H1 (cell line): ENCODE measurements at regions not wholly inside any gene's neighbourhood (a gene's known extent, or its start where the extent isn't known, plus 50 kb on each side); places are given as distances from the start of the nearest gene placed in this dataset.

Source experiments
- CTCF ChIA-PET: fragments of 300-600 bp; sonication (Branson Sonifier 250); formaldehyde crosslinking; loops from one replicate; lab custom pipeline; 2021; ENCODE audit not compliant: partially characterized antibody; lab: Charles Lee
- POLR2A ChIA-PET: fragments of 300-600 bp; sonication (Branson Sonifier 250); formaldehyde crosslinking; loops from one replicate; lab custom pipeline; 2021; ENCODE audit warnings: inconsistent platforms; ENCODE audit not compliant: partially characterized antibody; lab: Charles Lee
- DNase-seq, 2 experiments: peaks; one replicate each; pipeline versions ENCODE4 v3.0.0 to v3.0.0-alpha.2; 2010 to 2022; ENCODE audit warnings: low spot score in 2 of 2, low read depth in 1 of 2, mixed read lengths in 1 of 2
- FAIRE-seq: peaks from 2 replicates; lab custom pipeline; 2011; peaks lifted over from hg19 to GRCh38; lab: Jason Lieb, UNC
- H2AFZ ChIP-seq: 2 replicates; pipeline ENCODE4 v1.8.1; 2012; ENCODE audit warnings: low read length, inconsistent platforms
- H2AK5ac ChIP-seq: 2 replicates; pipeline ENCODE4 v1.6.1; 2013; ENCODE audit warnings: low read depth, low read length
- H2BK120ac ChIP-seq: replicated peaks from 2 replicates; pipeline ENCODE3; 2013; ENCODE audit warnings: low read depth, low read length, inconsistent platforms
- H2BK12ac ChIP-seq: 2 replicates; pipeline ENCODE4 v1.6.1; 2013; ENCODE audit warnings: low read depth, low read length
- H2BK15ac ChIP-seq: 2 replicates; pipeline ENCODE4 v1.6.1; 2013; ENCODE audit warnings: low read length
- H2BK20ac ChIP-seq: 2 replicates; pipeline ENCODE4 v1.6.1; 2013; ENCODE audit warnings: low read length
- H2BK5ac ChIP-seq: 2 replicates; pipeline ENCODE4 v1.6.1; 2013; ENCODE audit warnings: low read depth, low read length
- H3K14ac ChIP-seq: 2 replicates; pipeline ENCODE4 v1.6.1; 2013; ENCODE audit warnings: inconsistent platforms; ENCODE audit not compliant: insufficient read length
- H3K18ac ChIP-seq: 2 replicates; pipeline ENCODE4 v1.6.1; 2013; ENCODE audit warnings: low read length; ENCODE audit errors: extremely low read depth
- H3K23ac ChIP-seq: 2 replicates; pipeline ENCODE4 v1.6.1; 2013; ENCODE audit warnings: inconsistent platforms; ENCODE audit not compliant: insufficient read length
- H3K23me2 ChIP-seq: 2 replicates; pipeline ENCODE4 v1.6.1; 2013; ENCODE audit warnings: low read depth, low read length
- H3K27ac ChIP-seq: 2 replicates; pipeline ENCODE4 v1.6.1; 2011; ENCODE audit warnings: low read depth, low read length, inconsistent platforms
- H3K27me3 ChIP-seq, 4 experiments: replicated peaks in 1 of 4; 1 replicate in 1 of 4; 2 replicates in 3 of 4; pipeline versions ENCODE4 v1.6.1 to v1.8.1; 2011 to 2013; ENCODE audit warnings: low read length in 3 of 4, mild to moderate bottlenecking in 3 of 4, inconsistent platforms in 2 of 4, mixed read lengths in 2 of 4, moderate library complexity in 1 of 4; ENCODE audit not compliant: control insufficient read depth in 3 of 4, insufficient read depth in 3 of 4; ENCODE audit errors: extremely low read depth in 1 of 4
- H3K36me3 ChIP-seq, 4 experiments: 2 replicates each; pipeline versions ENCODE4 v1.6.1 to v1.8.1; 2011 to 2013; ENCODE audit warnings: mild to moderate bottlenecking in 4 of 4, low read length in 3 of 4, moderate library complexity in 2 of 4, control low read depth in 1 of 4, inconsistent platforms in 1 of 4; ENCODE audit not compliant: insufficient read depth in 4 of 4, control insufficient read depth in 2 of 4
- H3K4ac ChIP-seq: replicated peaks from 2 replicates; pipeline ENCODE3; 2013; ENCODE audit warnings: low read length, low read depth, mixed read lengths, inconsistent platforms; ENCODE audit not compliant: insufficient read length
- H3K4me1 ChIP-seq, 4 experiments: replicated peaks in 1 of 4; 1 replicate in 1 of 4; 2 replicates in 3 of 4; pipeline versions ENCODE4 v1.6.1 to v1.8.1; 2011 to 2013; ENCODE audit warnings: low read length in 3 of 4, inconsistent platforms in 2 of 4, mixed read lengths in 1 of 4; ENCODE audit not compliant: insufficient read depth in 4 of 4, control insufficient read depth in 3 of 4
- H3K4me2 ChIP-seq, 2 experiments: 2 replicates each; pipeline versions ENCODE4 v1.6.1 to v1.8.1; 2011 to 2013; ENCODE audit warnings: low read depth in 2 of 2, low read length in 2 of 2, control low read depth in 1 of 2, inconsistent platforms in 1 of 2, mild to moderate bottlenecking in 1 of 2; ENCODE audit not compliant: insufficient read depth in 1 of 2
- H3K4me3 ChIP-seq, 4 experiments: fragments of 200-600, 300-600 bp in 1 of 4; sonication (generic), shearing (Covaris generic), sonication (Bioruptor Twin) in 1 of 4; 2 replicates each; pipeline versions ENCODE4 v1.5.1 to v1.8.1; 2011 to 2016; ENCODE audit warnings: low read length in 4 of 4, low read depth in 3 of 4, control low read depth in 2 of 4, inconsistent platforms in 2 of 4, mild to moderate bottlenecking in 2 of 4, mixed read lengths in 1 of 4, moderate library complexity in 1 of 4; ENCODE audit not compliant: insufficient read depth in 2 of 4; ENCODE audit errors: extremely low read depth in 1 of 4
- H3K56ac ChIP-seq: replicated peaks from 2 replicates; pipeline ENCODE3; 2013; ENCODE audit warnings: low read depth, mild to moderate bottlenecking, mixed read lengths, low read length, inconsistent platforms; ENCODE audit not compliant: insufficient read length
- H3K79me1 ChIP-seq: 2 replicates; pipeline ENCODE4 v1.6.1; 2013; ENCODE audit warnings: low read depth, low read length, control low read depth
- H3K79me2 ChIP-seq, 2 experiments: 2 replicates each; pipeline versions ENCODE4 v1.6.1 to v1.8.1; 2012 to 2013; ENCODE audit warnings: low read length in 2 of 2, mild to moderate bottlenecking in 2 of 2, inconsistent platforms in 1 of 2; ENCODE audit not compliant: insufficient read depth in 2 of 2, control insufficient read depth in 1 of 2
- H3K9ac ChIP-seq, 4 experiments: replicated peaks in 1 of 4; 1 replicate in 1 of 4; 2 replicates in 3 of 4; pipeline versions ENCODE4 v1.6.1 to v1.8.1; 2011 to 2013; ENCODE audit warnings: low read depth in 3 of 4, low read length in 3 of 4, control low read depth in 2 of 4, mild to moderate bottlenecking in 2 of 4, moderate library complexity in 2 of 4, inconsistent platforms in 1 of 4; ENCODE audit errors: extremely low read depth in 1 of 4
- H3K9me3 ChIP-seq, 2 experiments: 2 replicates each; pipeline versions ENCODE4 v1.6.1 to v1.8.1; 2012 to 2013; ENCODE audit warnings: mild to moderate bottlenecking in 2 of 2, moderate library complexity in 2 of 2, control low read depth in 1 of 2, inconsistent platforms in 1 of 2, low read depth in 1 of 2, low read length in 1 of 2, mixed read lengths in 1 of 2; ENCODE audit not compliant: insufficient read depth in 2 of 2
- H4K20me1 ChIP-seq, 2 experiments: replicated peaks in 1 of 2; 2 replicates each; pipeline versions ENCODE3 to v1.8.1; 2011 to 2013; ENCODE audit warnings: inconsistent platforms in 2 of 2, low read length in 2 of 2, mild to moderate bottlenecking in 1 of 2; ENCODE audit not compliant: insufficient read depth in 2 of 2, control insufficient read depth in 1 of 2
- H4K5ac ChIP-seq: 2 replicates; pipeline ENCODE4 v1.6.1; 2013; ENCODE audit warnings: low read length, low read depth, mixed read lengths, inconsistent platforms; ENCODE audit not compliant: insufficient read length
- H4K8ac ChIP-seq: 2 replicates; pipeline ENCODE4 v1.8.0; 2013; ENCODE audit warnings: mild to moderate bottlenecking, moderate library complexity, low read length, inconsistent platforms; ENCODE audit not compliant: insufficient read depth; ENCODE audit errors: extremely low read depth
- H4K91ac ChIP-seq: replicated peaks from 2 replicates; pipeline ENCODE3; 2013; ENCODE audit warnings: low read length, mixed read lengths, inconsistent platforms; ENCODE audit not compliant: insufficient read length
- BACH1 ChIP-seq: IDR thresholded peaks from 2 replicates; pipeline ENCODE4 v1.6.1; 2012; ENCODE audit warnings: low read length, improper control_type of control experiment
- RNF2 ChIP-seq: fragments of 200-900, 300-1000 bp; sonication (generic); IDR thresholded peaks from 2 replicates; pipeline ENCODE4 v1.7.1; 2016; ENCODE audit warnings: borderline replicate concordance, low read depth, mild to moderate bottlenecking, antibody characterized with exemption, low read length; ENCODE audit not compliant: poor library complexity, severe bottlenecking; ENCODE audit errors: missing control alignments
- SIRT6 ChIP-seq: IDR thresholded peaks from one replicate; pipeline ENCODE4 v1.7.1; 2012; ENCODE audit warnings: low read length, inconsistent platforms
- SP2 ChIP-seq: IDR thresholded peaks from 2 replicates; pipeline ENCODE4 v1.6.1; 2012; ENCODE audit warnings: mild to moderate bottlenecking, low read length, inconsistent platforms
- SRF ChIP-seq: IDR thresholded peaks from 2 replicates; pipeline ENCODE4 v1.6.1; 2011; ENCODE audit warnings: mild to moderate bottlenecking, low read depth, low read length, moderate library complexity
- WGBS, 2 experiments: shearing (Covaris generic) in 1 of 2; methylation state at CpG; one replicate each; pipeline versions ENCODE4 v1.1.6 to v1.1.7; 2013 to 2015; ENCODE audit warnings: low lambda C conversion rate in 2 of 2, mixed read lengths in 2 of 2, inconsistent platforms in 1 of 2, low coverage in 1 of 2, missing lambda C conversion rate in 1 of 2; ENCODE audit not compliant: insufficient replicate concordance in 2 of 2, insufficient coverage in 1 of 2, insufficient read length in 1 of 2; ENCODE audit errors: extremely low coverage in 1 of 2, missing lambda C conversion rate in 1 of 2; 5-methylcytosine and 5-hydroxymethylcytosine counted together
- TF ChIP-seq, protein P1 (sequence below): IDR thresholded peaks from 2 replicates; pipeline ENCODE4 v1.6.1; 2011; ENCODE audit warnings: low read length, improper control_type of control experiment

GRCh38 chr6:126721581-126722160, 381.8 kb downstream of the CENPW start:
- Histone ChIP-seq H3K4me3 (no peak overlapping the region), H2BK20ac (no peak overlapping the region), H3K79me1 (no peaks in the 10 kb centered on the region), H3K9ac (no peak overlapping the region), H3K4ac (no peak overlapping the region), H3K4me2 (no peak overlapping the region), H4K20me1 (no peaks in the 10 kb centered on the region), H3K27me3 (no peaks in the 10 kb centered on the region), H3K79me2 (no peaks in the 10 kb centered on the region), H3K23ac (no peak overlapping the region), H2BK120ac (no peak overlapping the region), H4K5ac (no peak overlapping the region), H3K27ac (no peak overlapping the region), H3K9me3 (peaks cover 7 to 14% of the 10 kb centered on the region in 2 experiments; a peak in 3 of 4 replicates), H2BK5ac (no peak overlapping the region), H3K36me3 (no peaks in the 10 kb centered on the region), H2BK15ac (no peak overlapping the region), H3K14ac (no peak overlapping the region), H3K56ac (no peak overlapping the region), H2AFZ (no peak overlapping the region), H3K18ac (no peak overlapping the region), H4K8ac (no peak overlapping the region), H2BK12ac (no peak overlapping the region), H3K23me2 (no peaks in the 10 kb centered on the region), H2AK5ac (no peak overlapping the region), H4K91ac (no peak overlapping the region), H3K4me1 (no peaks in the 10 kb centered on the region; a peak in 3 of 7 replicates)
- CTCF ChIA-PET = interaction anchor here (0.7 kb wide), 1 partner anchor 300 kb away, joined by 3 read pairs; no protein-coding TSS in a partner anchor
- no peak for FAIRE-seq
- DNase-seq = no peak
- 89% methylated on average over 1 of the region's 1 CpG; no CpG with 5 or more reads in 1 of the 2 experiments for WGBS, 2 experiments
- no peak for TF ChIP-seq RNF2
- TF ChIP-seq SRF = no peak
- no peak for TF ChIP-seq SP2
- TF ChIP-seq SIRT6 = no peak
- TF ChIP-seq BACH1 = no peak
- TF ChIP-seq, protein P1, sequence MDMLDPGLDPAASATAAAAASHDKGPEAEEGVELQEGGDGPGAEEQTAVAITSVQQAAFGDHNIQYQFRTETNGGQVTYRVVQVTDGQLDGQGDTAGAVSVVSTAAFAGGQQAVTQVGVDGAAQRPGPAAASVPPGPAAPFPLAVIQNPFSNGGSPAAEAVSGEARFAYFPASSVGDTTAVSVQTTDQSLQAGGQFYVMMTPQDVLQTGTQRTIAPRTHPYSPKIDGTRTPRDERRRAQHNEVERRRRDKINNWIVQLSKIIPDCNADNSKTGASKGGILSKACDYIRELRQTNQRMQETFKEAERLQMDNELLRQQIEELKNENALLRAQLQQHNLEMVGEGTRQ = no peak
- POLR2A ChIA-PET = no interaction called here
